ENCODE measurements at regions not wholly inside any gene's neighbourhood (a gene's known extent, or its start where the extent isn't known, plus 50 kb on each side); places are given as distances from the start of the nearest gene placed in this dataset.

DNA sequence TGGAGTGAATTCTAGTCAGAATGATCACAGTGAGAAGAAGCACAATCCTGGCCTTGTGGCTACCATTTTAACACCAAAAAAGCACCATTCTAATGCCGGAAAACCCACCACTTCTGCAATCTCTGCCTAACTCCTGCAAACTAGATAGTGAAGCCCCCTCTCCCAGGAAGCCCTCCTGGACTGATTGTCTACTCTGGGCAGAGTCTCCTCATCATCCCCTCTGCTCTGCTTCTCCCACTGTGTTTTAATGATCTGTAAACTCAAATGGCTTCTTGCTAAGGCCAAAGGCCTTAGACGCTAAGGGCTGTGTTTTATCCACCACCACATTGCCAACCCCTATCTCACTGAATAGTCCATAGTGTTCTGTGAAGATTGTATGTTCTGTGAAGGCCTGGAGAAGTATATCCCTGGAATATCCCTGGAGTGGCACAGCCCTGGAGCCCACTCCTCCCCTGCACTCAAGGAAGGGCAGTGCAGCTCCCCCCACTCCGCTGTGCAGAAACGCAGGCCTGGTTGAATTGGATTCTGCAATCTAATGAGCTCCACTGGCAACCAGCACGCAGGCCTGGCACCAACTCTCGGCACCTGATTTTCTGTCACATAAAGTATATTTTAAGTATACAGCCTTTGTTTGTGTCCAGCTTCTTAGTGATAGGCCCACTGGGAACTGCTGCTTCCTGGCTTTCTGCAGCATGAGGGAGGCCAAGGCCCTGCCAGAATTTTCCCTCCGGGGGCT, 126.3 kb downstream of the ATPSCKMT start:
- H3K27me3 Mint-ChIP-seq (ENCODE audit: insufficient read depth, low read depth) = peaks cover 3% of the 10 kb centered on the region
- H3K27ac Mint-ChIP-seq = no peak overlapping the region
- H3K27me3 ChIP-seq = no peaks in the 10 kb centered on the region
- no peak overlapping the region for H3K4me3 Mint-ChIP-seq
- H3K27ac ChIP-seq = no peak overlapping the region
- H3K4me2 ChIP-seq = no peak overlapping the region
- peaks cover 2% of the 10 kb centered on the region for H3K4me1 Mint-ChIP-seq
- DNase-seq (ENCODE audit: low spot score) = no peak
- no peaks in the 10 kb centered on the region for H3K79me2 ChIP-seq (ENCODE audit: low read depth)
- no peaks in the 10 kb centered on the region for H3F3A ChIP-seq (ENCODE audit: low read depth)
- no peak overlapping the region for H3K4me3 ChIP-seq
- no peaks in the 10 kb centered on the region for H3K36me3 ChIP-seq
- H3K9ac ChIP-seq = no peak overlapping the region
- H4K20me1 ChIP-seq (ENCODE audit: low read depth) = no peaks in the 10 kb centered on the region
- H3K9me3 ChIP-seq (ENCODE audit: low read depth) = no peaks in the 10 kb centered on the region
- H3K9me3 Mint-ChIP-seq = peaks cover 2% of the 10 kb centered on the region
- TF ChIP-seq, protein P1, sequence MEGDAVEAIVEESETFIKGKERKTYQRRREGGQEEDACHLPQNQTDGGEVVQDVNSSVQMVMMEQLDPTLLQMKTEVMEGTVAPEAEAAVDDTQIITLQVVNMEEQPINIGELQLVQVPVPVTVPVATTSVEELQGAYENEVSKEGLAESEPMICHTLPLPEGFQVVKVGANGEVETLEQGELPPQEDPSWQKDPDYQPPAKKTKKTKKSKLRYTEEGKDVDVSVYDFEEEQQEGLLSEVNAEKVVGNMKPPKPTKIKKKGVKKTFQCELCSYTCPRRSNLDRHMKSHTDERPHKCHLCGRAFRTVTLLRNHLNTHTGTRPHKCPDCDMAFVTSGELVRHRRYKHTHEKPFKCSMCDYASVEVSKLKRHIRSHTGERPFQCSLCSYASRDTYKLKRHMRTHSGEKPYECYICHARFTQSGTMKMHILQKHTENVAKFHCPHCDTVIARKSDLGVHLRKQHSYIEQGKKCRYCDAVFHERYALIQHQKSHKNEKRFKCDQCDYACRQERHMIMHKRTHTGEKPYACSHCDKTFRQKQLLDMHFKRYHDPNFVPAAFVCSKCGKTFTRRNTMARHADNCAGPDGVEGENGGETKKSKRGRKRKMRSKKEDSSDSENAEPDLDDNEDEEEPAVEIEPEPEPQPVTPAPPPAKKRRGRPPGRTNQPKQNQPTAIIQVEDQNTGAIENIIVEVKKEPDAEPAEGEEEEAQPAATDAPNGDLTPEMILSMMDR (IDR thresholded peaks at IDR 0.05) = no peak
- TF ChIP-seq EZH2phosphoT487 (IDR thresholded peaks at IDR 0.05) (no peak), EZH2 (IDR thresholded peaks at IDR 0.05) (no peak)
- H2AFZ ChIP-seq (replicated peaks) = no peak overlapping the region
- H3K4me1 ChIP-seq = no peaks in the 10 kb centered on the region
- no peaks in the 10 kb centered on the region for H3K36me3 Mint-ChIP-seq

DNA sequence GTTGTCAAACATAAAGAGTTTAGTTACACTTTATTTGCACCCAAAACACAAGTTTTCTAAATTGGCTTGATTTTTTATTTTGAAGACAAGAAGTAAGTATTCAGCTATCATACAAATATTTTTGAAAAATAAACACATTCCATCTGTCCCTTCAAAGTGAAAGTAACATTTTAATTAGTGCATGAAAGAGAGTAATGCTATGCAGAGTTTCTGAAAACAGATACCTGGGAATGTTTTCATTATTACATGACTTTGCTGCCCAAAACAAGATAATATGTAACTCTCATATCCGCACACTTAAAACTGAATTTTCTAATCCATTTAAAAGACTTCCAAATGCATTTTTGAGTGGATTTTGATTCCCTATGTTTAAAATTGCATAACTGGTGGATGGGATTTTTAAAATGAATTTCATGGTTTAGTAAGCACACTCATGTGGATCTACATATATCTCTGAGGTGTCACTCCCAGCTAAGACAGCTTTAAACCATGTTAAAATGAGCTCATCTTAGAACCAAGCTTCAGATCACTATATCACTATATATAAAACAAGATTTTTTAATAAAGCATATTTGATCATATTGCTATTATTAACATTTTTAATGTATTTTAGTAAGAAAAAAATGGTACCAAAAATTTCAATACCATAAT, 127.5 kb downstream of the ATPSCKMT start:
- Mint-ChIP-seq H3K9me3 (peaks cover 2% of the 10 kb centered on the region), H3K27me3 (ENCODE audit: insufficient read depth, low read depth) (peaks cover 3% of the 10 kb centered on the region), H3K36me3 (no peaks in the 10 kb centered on the region), H3K4me1 (peaks cover 2% of the 10 kb centered on the region), H3K27ac (no peak overlapping the region), H3K4me3 (no peak overlapping the region)
- Histone ChIP-seq H3K27ac (no peak overlapping the region), H4K20me1 (ENCODE audit: low read depth) (no peaks in the 10 kb centered on the region), H3K27me3 (no peaks in the 10 kb centered on the region), H3K36me3 (no peaks in the 10 kb centered on the region), H3K4me1 (no peaks in the 10 kb centered on the region), H3K79me2 (ENCODE audit: low read depth) (no peaks in the 10 kb centered on the region), H2AFZ (replicated peaks) (no peak overlapping the region), H3K9ac (no peak overlapping the region), H3K4me2 (no peak overlapping the region), H3F3A (ENCODE audit: low read depth) (no peaks in the 10 kb centered on the region), H3K4me3 (no peak overlapping the region), H3K9me3 (ENCODE audit: low read depth) (no peaks in the 10 kb centered on the region)
- DNase-seq (ENCODE audit: low spot score) = no peak
- no peak for TF ChIP-seq EZH2 (IDR thresholded peaks at IDR 0.05)
- TF ChIP-seq, protein P1 (IDR thresholded peaks at IDR 0.05) = no peak
- TF ChIP-seq EZH2phosphoT487 (IDR thresholded peaks at IDR 0.05) = no peak

DNA sequence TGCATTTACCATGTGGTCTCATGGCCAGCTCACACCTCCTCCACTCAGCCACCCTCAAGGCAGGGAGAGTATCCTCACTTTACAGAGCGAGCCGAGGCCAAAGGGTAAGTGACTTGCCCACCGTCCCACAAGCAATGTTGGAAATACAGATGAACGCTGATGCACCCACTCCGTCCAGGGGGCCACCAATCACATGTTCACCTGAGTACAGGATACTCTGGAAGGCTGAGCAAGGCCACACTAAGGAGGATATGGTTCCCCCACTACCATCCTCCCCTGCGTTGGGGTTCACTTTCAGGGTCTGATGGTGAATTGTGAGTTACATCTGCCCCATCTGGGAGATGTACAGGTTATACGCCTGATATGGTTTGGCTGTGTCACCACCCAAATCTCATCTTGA, 128.8 kb downstream of the ATPSCKMT start:
- Mint-ChIP-seq H3K4me1 (peaks cover 9% of the 10 kb centered on the region), H3K27ac (no peak overlapping the region), H3K27me3 (ENCODE audit: insufficient read depth, low read depth) (peaks cover 5% of the 10 kb centered on the region), H3K4me3 (no peak overlapping the region), H3K9me3 (no peaks in the 10 kb centered on the region), H3K36me3 (no peaks in the 10 kb centered on the region)
- H3F3A ChIP-seq (ENCODE audit: low read depth) = no peaks in the 10 kb centered on the region
- H4K20me1 ChIP-seq (ENCODE audit: low read depth) = no peaks in the 10 kb centered on the region
- no peak overlapping the region for H3K4me3 ChIP-seq
- no peaks in the 10 kb centered on the region for H3K4me1 ChIP-seq
- no peaks in the 10 kb centered on the region for H3K27me3 ChIP-seq
- no peaks in the 10 kb centered on the region for H3K79me2 ChIP-seq (ENCODE audit: low read depth)
- no peaks in the 10 kb centered on the region for H3K36me3 ChIP-seq
- TF ChIP-seq EZH2phosphoT487 (IDR thresholded peaks at IDR 0.05) (no peak), EZH2 (IDR thresholded peaks at IDR 0.05) (no peak)
- TF ChIP-seq, protein P1 (IDR thresholded peaks at IDR 0.05) = no peak
- H3K4me2 ChIP-seq = no peak overlapping the region
- H3K9me3 ChIP-seq (ENCODE audit: low read depth) = no peaks in the 10 kb centered on the region
- H3K9ac ChIP-seq = no peak overlapping the region
- no peak for DNase-seq (ENCODE audit: low spot score)
- H2AFZ ChIP-seq (replicated peaks) = no peak overlapping the region
- H3K27ac ChIP-seq = no peak overlapping the region

All from neural progenitor cell (in vitro differentiated cells).